RCC 7860 (cell line): ENCODE measurements at regions not wholly inside any gene's neighbourhood (a gene's known extent, or its start where the extent isn't known, plus 50 kb on each side); places are given as distances from the start of the nearest gene placed in this dataset.
A peak's percentile ranks its signal among the peaks of the same experiment; 100 is the strongest.
"Not testable (repeated sequence)": the region's sequence is repeated elsewhere in the genome, so short reads cannot be mapped to it uniquely, and the experiment has no call there.

Experiments used
- DNase-seq: peaks from one replicate; pipeline ENCODE4 v3.0.0-alpha.2; 2015; ENCODE audit warnings: low spot score
- FAIRE-seq: peaks from 2 replicates; lab custom pipeline; 2012; peaks lifted over from hg19 to GRCh38; lab: Jason Lieb, UNC

- FAIRE-seq (no peak), DNase-seq (no peak)
These were observed 189.5 kb upstream of the UFM1 start for GRCh38 chr13:38160131-38160530.

GRCh38 chr13:38159710-38160109 is 189.9 kb upstream of the UFM1 start:
- FAIRE-seq, result no peak
- no peak for DNase-seq

- no peak for FAIRE-seq
These were observed 202.6 kb upstream of the UFM1 start for GRCh38 chr13:38147050-38147449.

GRCh38 chr13:38141792-38142191 is 207.9 kb upstream of the UFM1 start:
- FAIRE-seq (no peak), DNase-seq (no peak)

More at GRCh38 chr13:38147050-38147449, 202.6 kb upstream of the UFM1 start:
- DNase-seq, result no peak

- no peak for FAIRE-seq
- DNase-seq, result no peak
These were observed 214.1 kb upstream of the UFM1 start for GRCh38 chr13:38135592-38135991.

- FAIRE-seq, result no peak
- DNase-seq, result no peak
These were observed 228.4 kb upstream of the UFM1 start for GRCh38 chr13:38121267-38121666.

GRCh38 chr13:38103851-38104250 is 234.3 kb upstream of the TRPC4 start:
- DNase-seq (no peak), FAIRE-seq (no peak)

GRCh38 chr13:38099751-38100150 is 230.2 kb upstream of the TRPC4 start:
- FAIRE-seq (no peak), DNase-seq (no peak)

GRCh38 chr13:38093425-38093824 is 223.9 kb upstream of the TRPC4 start:
- no peak for FAIRE-seq
- no peak for DNase-seq

GRCh38 chr13:38090913-38091312 is 221.3 kb upstream of the TRPC4 start:
- FAIRE-seq (no peak), DNase-seq (no peak)

GRCh38 chr13:38086721-38087120 is 217.1 kb upstream of the TRPC4 start:
- FAIRE-seq, result no peak
- DNase-seq, result no peak

- DNase-seq, result no peak
- FAIRE-seq, result no peak
These were observed 216.4 kb upstream of the TRPC4 start for GRCh38 chr13:38086013-38086412.

GRCh38 chr13:38073931-38074330 is 204.4 kb upstream of the TRPC4 start:
- FAIRE-seq, result no peak

GRCh38 chr13:38072696-38073095 is 203.1 kb upstream of the TRPC4 start:
- FAIRE-seq (no peak), DNase-seq (no peak)

More at GRCh38 chr13:38073931-38074330, 204.4 kb upstream of the TRPC4 start:
- no peak for DNase-seq

GRCh38 chr13:38071340-38071739 is 201.8 kb upstream of the TRPC4 start:
- not testable (repeated sequence) for DNase-seq, FAIRE-seq

GRCh38 chr13:38053896-38054295 is 184.3 kb upstream of the TRPC4 start:
- no peak for FAIRE-seq

GRCh38 chr13:38046049-38046376 is 176.4 kb upstream of the TRPC4 start:
- DNase-seq (no peak), FAIRE-seq (no peak)

More at GRCh38 chr13:38053896-38054295, 184.3 kb upstream of the TRPC4 start:
- DNase-seq, result no peak

- peak; percentile 31 for DNase-seq
- no peak for FAIRE-seq
These were observed 175.9 kb upstream of the TRPC4 start for GRCh38 chr13:38045278-38046048.

- FAIRE-seq (no peak), DNase-seq (no peak)
These were observed 174.5 kb upstream of the TRPC4 start for GRCh38 chr13:38044067-38044466.

- DNase-seq (no peak), FAIRE-seq (no peak)
These were observed 173.2 kb upstream of the TRPC4 start for GRCh38 chr13:38042771-38043170.

- DNase-seq (no peak), FAIRE-seq (no peak)
These were observed 154.9 kb upstream of the TRPC4 start for GRCh38 chr13:38024431-38024830.

GRCh38 chr13:38017320-38017719 is 147.7 kb upstream of the TRPC4 start:
- FAIRE-seq, result no peak
- DNase-seq, result no peak

- no peak for FAIRE-seq
These were observed 144.1 kb upstream of the TRPC4 start for GRCh38 chr13:38013676-38014075.

More at GRCh38 chr13:38013676-38014075, 144.1 kb upstream of the TRPC4 start:
- no peak for DNase-seq
